ENCODE measurements at regions not wholly inside any gene's neighbourhood (a gene's known extent, or its start where the extent isn't known, plus 50 kb on each side); places are given as distances from the start of the nearest gene placed in this dataset.
A peak's percentile ranks its signal among the peaks of the same experiment; 100 is the strongest.
"Not testable (repeated sequence)": the region's sequence is repeated elsewhere in the genome, so short reads cannot be mapped to it uniquely, and the experiment has no call there.

DNA sequence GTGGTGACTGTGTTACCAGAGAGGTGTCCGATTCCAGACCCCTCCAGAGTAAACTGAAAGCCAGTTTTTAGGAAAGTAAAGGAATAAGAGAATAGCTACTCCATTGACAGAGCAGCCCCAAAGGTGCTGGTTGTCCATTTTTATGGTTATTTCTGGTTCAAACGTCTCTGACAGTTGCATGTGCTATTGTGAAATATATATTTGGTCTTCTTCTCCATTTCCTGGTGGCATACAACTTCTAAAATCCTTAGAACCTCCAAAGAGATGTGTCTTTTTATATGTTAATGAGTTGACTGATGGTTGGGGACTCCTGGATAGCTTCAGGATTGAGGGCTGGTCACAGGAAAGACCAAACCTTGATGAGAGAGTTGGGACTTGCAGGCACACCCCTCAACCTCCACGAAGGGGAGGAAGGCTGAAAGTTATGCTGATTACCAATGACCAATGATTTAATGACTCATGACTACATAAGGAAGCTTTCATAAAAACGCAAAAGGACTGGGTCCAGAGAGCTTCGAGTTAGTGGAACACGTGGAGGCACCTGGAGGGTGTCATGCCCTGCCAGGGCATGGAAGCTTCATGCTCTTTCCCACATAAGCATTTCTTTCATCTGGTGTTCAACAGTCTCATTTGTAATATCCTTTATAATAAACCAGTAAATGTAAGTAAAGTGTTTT lies 100.7 kb downstream of the SLC16A1 start:
- DNase-seq = no peak

DNA sequence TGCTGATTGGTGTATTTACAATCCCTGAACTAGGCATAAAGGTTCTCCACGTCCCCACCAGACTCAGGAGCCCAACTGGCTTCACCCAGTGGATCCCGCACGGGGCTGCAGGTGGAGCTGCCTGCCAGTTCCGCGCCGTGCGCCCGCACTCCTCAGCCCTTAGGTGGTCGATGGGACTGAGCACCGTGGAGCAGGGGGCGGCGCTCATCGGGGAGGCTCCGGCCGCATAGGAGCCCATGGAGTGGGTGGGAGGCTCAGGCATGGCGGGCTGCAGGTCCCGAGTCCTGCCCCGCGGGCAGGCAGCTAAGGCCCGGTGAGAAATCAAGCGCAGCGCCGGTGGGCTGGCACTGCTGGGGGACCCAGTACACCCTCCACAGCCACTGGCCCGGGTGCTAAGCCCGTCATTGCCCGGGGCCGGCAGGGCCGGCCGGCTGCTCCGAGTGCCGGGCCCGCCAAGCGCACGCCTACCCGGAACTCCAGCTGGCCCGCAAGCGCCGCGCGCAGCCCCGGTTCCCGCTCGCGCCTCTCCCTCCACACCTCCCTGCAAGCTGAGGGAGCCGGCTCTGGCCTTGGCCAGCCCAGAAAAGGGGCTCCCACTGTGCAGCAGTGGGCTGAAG lies 101.5 kb downstream of the SLC16A1 start:
- DNase-seq = not testable (repeated sequence)

DNA sequence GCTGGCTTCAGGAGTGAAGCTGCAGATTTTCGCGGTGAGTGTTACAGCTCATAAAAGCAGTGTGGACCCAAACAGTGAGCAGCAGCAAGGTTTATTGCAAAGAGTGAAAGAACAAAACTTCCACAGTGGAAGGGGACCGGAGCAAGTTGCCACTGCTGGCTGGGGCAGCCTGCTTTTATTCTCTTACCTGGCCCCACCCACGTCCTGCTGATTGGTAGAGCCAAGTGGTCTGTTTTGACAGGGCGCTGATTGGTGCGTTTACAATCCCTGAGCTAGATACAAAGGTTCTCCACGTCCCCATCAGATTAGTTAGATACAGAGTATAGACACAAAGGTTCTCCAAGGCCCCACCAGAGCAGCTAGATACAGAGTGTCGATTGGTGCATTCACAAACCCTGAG lies 102.1 kb downstream of the SLC16A1 start:
- not testable (repeated sequence) for DNase-seq

DNA sequence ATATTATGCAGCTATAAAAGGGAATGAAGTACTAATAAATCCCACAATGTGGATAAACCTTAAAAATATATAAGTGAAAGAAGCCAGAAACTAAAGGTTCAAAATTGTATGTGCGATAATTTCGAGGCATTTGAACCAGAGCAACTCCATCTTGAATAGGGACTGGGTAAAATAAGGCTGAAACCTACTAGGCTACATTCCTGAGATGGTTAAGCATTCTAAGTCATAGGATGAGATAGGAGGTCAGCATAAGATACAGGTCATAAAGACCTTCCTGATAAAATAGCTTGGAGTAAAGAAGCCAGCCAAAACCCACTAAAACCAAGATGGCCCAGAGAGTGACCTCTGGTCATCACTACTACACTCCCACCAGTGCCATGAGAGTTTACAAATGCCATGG lies 103.1 kb downstream of the SLC16A1 start:
- no peak for DNase-seq

DNA sequence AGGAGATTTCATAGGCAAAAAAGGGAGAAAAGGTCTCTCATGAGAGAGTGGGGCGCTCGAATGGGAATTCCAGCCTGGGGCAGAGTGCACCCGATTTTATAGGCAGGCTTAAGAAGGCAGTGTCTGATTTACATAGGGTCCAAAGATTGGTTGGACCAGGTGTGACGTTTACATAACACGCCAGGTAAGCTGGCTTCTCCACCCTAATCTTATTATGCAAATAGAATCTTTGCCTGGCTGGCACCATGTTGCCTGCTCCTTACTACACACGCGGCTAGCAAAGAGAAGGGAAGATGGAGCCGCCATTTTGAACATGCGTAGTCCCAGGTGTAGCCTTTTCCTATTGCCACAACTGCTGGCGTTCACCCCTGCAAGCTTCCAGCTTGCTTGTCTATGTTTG lies 103.7 kb downstream of the SLC16A1 start:
- DNase-seq = no peak

DNA sequence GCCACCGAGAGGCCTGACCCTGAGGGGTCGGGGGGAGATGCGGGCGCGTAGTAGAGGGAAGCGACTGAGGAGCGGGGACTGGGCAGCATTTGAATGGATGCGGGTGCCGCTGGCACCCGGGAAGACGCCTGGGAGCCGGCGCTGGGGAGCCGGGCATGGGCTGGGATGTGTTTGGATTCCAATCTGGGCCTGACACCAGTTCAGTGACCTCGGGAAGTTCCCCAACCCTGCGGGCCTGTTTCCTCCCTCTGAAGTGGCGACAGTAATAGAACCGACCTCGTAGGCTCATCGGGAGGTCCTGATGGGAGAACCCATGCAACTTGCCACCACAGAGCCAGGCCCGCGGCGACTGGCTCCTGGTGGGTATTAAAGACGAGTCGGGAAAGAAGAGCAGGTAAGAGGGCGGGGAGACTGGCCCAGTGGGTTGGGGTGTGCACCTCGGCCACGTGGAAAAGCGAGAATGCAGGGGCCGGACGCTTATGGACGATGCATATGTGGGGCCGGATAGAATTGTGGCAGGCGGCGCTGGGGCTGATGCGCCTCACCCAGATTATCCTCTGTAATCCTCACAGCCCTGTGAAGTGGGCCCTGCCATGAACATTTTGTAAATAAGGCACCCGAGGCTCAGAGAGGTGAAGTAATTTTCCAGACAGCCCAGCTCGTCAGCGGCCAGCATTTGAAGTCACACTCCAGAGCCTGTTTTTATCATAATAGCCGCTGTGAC lies 105.8 kb downstream of the SLC16A1 start:
- no peak for DNase-seq

DNA sequence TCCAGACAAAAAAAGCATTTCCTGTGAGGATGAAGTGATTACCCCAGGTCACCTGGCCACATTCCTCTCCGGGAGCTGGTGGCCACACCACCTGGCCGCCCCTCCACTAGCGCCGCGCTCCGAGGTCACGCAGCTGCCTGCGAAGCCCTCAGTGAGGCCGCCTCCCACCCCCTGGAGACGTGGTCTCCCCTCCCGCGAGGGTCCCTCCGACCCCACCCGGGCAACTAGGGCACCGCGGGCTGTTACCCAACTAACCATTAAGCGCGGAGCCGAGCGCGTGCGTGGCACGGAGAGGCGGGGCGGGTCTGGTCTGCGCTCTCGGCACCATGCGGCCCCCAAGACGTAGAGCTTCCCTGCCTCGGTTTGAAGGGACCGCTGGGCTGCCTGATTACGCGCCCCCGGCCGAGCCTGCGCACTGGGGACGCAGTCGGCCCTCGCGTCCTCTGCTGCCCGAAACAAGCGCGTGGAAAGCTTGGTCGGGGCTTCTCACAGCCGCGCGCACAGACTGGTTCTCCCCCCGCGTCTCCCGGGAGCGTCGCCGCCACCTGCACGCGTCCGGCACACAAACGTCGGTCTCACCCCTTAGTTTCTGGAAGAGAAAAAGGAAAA lies 106.5 kb downstream of the SLC16A1 start:
- no peak for DNase-seq

DNA sequence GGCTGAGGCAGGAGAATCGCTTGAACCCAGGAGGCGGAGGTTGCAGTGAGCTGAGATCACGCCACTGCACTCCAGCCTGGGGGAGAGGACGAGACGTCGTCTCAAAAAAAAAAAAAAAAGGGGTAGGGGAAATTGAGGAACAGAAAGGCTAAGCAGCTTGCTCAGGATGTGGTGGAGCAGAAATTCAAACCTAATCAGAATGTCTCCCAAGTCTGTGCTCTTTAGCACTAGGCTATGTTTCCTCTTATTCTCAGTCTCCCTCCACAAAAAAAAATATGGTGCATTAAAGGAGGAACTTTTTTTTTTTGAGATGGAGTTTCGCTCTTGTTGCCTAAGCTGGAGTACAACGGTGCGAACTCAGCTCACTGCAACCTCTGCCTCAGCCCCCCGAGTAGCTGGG lies 114.2 kb downstream of the SLC16A1 start:
- DNase-seq = peak; percentile 65

DNA sequence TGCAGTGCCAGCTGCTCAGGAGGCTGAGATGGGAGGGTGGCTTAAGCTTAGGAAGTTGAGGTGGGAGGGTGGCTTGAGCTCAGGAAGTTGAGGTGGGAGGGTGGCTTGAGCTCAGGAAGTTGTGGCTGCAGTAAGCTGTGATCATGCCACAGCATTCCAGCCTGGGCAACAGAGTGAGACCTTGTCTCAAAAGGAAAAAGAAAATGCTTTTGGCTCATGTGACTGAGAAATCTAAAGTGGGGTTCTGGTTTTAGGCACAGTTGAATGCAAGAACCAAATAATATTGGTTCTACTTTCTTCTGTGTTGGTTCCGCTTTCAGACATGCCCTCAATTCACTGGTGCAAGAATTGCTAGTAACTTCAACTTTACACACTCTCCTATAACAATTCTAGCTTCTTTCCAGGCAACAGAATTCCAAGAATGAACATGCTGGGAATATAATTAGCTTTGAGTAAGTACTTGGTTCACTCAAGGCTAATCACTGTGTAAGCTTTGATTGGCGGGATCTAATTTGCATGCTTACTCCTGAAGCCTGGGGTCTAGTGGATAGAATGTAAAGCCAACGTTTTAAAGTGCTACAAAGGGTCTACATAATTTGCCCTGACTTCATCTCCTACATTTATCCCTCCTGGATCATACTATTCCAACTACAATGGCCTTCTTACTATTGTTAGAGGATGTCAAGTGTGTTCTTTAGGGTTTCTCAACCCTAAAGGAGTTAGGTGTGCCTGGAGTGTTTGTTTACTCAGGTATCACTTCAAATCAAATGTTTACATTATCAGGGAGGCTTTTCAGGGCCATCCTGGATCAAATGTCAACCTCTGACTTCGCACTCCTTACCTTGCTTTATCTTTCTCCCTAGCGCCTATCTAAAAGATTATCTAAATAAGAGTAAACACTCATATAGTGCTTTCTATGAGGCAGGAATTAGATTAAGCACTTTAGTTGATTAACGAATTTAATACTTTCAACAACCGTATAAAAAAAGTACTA lies 115.1 kb downstream of the SLC16A1 start:
- DNase-seq = no peak

DNA sequence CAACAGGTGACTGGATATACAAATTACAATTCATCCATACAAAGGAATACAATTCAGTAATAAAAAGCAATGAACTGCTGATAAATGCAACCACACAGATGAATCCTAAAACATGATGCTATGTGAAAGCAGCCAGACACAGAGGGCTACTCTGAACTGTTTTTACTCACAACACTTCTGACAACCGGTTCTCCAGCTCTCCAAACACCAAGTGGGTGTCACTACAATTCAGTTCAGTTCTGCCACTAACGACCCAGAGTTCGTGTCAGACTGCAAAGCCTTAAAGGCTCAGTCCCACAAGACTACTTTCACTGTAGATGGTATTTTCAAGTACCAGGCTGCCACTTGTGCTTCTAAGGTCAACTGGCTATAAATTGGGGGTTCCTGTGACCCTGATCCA lies 119.4 kb downstream of the SLC16A1 start:
- DNase-seq = no peak

DNA sequence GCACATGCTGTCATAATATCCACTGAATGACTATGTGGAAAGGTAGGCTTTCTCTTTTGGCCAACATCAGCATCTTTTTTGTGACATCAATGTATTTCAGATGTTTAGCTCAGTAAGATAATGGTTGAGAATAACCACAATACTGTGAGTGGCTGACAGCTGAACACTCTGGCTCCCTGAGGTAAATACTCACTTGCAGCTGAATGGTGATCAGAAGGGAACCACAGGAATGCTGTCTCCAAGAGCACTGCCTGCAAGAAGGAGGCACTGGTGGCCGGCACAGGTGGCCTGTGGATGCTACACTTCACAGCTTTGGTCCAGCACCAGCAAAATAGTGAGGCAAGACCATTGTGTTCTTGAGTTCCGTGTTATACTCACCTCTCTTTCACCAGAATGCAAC lies 118.7 kb upstream of the PPM1J start:
- no peak for DNase-seq

DNA sequence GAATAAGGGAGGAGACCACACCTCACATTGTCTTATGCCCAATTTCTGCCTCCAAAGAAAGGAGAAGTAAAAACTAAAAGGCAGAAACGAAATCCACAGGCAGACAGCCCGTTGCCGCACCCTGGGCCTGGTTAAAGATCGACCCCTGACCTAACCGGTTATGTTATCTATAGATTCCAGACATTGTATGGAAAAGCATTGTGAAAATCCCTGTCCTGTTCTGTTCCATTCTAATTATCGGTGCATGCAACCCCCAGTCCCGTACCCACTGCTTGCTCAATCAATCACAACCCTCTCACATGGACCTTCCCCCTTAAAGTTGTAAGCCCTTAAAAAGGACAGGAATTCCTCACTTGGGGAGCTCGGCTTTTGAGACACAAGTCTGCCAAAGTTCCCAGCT lies 117.1 kb upstream of the PPM1J start:
- DNase-seq = not testable (repeated sequence)

DNA sequence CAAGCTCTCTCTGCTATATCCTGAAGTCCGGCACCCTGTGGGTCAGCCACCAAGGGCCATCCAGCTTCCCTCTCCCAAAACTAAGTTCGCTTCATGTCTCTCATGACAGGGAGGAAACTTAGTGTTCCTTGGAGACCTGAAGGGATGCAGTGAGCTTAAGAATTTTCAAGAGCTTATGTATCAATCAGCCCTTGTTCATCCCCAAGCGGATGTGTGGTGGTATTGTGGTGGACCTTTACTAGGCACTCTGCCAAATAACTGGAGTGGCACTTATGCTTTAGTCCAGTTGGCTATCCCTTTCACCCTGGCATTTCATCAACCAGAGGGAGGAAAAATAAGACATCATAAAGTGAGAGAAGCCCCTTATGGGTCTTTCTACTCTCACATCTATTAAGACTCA lies 114.6 kb upstream of the PPM1J start:
- DNase-seq = not testable (repeated sequence)

DNA sequence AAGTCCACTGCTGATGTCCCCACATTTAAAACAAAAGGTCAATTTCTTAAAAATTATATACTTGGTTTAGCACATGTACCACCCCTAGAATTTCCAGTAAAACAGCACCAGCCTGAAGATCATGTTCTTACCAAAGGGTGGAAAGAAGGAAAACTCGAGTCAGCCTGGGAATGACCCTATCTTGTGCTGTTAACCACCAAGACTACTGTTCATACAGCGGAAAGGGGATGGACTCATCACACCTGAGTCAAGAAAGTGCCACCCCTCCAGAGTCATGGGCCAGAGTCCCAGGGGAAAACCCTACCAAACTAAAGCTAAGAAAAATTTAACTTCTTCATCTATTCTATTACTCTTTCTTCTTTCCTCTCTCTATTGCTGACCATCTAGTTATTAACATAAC lies 113.6 kb upstream of the PPM1J start:
- DNase-seq = no peak

DNA sequence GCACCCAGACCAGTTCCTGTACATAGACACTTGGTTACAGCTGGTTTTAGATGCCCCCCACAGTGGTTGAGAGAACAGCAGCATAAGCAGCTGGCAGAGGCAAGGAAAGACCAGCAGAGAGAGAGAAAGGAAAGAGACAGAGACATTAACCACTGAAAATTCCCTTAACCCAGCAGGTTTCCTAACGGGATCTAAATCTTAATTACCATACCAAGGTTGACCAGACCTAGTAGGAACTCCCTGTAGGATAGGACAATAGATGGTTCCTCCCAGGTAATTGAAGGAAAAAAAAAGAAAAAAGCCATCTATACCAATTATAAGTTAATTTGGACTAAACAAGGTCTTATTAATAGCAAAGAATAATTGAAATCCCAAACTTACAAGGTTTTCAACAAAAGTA lies 112.3 kb upstream of the PPM1J start:
- not testable (repeated sequence) for DNase-seq

DNA sequence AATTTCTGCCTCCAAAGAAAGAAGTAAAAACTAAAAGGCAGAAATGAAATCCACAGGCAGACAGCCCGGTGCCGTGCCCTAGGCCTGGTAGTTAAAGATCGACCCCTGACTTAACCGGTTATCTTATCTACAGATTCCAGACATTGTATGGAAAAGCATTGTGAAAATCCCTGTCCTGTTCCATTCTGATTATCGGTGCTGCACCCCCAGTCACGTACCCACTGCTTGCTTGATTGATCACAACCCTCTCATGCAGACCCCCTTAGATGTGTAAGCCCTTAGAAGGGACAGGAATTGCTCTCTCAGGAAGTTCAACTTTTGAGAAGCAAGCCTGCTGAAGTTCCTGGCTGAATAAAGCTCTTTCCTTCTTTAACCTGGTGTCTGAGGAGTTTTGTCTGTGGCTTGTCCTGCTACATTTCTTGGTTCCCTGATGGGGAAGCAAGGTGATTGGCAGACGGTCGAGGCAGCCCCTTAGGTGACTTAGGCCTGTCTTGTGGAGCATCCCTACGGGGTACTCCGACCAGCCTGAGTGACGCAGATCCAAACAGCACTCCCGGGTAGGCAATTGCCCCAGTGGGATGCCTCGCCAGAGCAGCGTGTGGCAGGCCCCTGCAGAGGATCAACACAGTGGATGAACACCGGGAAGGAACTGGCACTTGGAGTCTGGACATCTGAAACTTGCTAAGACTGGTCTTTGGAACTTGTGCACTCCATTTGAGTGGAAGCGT lies 111.2 kb upstream of the PPM1J start:
- DNase-seq = no peak

DNA sequence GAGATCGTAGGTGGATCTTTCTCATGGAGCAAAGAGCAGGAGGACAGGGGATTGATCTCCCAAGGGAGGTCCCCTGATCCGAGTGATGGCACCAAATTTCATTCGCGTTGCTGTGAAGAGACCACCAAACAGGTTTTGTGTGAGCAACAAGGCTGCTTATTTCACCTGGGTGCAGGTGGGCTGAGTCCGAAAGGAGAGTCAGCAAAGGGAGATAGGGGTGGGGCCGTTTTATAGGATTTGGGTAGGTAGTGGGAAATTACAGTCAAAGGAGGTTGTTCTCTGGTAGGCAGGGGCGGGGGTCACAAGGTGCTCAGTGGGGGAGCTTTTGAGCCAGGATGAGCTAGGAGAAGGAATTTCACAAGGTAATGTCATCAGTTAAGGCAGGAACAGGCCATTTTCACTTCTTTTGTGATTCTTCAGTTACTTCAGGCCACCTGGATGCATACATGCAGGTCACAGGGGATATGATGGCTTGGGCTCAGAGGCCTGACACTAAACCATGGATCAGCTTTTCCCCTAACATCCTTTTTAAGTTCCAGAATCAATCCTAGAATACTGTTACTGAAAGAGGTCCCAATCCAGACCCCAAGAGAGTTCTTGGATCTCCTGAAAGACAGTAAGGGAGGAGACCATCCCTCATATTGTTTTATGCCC lies 110.6 kb upstream of the PPM1J start:
- not testable (repeated sequence) for DNase-seq

DNA sequence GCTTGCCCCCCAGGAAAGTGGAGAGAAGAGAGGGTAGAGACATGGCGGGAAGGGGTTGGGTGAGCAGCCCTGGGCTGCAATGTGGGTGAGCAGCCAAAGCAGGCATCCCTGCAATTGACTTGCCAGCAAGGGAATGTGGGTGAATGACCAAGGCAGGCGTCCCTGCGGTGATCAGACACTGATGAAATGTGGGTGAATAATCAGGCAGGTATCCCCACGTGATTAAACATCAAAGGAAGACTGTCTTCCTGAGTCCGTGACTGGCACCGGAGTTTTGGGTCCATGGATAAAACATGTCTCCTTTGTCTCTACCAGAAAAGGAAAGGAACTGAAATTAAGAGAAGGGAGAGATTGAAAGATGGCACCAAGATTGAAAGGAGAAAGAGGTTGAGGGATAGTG lies 109.9 kb upstream of the PPM1J start:
- not testable (repeated sequence) for DNase-seq

DNA sequence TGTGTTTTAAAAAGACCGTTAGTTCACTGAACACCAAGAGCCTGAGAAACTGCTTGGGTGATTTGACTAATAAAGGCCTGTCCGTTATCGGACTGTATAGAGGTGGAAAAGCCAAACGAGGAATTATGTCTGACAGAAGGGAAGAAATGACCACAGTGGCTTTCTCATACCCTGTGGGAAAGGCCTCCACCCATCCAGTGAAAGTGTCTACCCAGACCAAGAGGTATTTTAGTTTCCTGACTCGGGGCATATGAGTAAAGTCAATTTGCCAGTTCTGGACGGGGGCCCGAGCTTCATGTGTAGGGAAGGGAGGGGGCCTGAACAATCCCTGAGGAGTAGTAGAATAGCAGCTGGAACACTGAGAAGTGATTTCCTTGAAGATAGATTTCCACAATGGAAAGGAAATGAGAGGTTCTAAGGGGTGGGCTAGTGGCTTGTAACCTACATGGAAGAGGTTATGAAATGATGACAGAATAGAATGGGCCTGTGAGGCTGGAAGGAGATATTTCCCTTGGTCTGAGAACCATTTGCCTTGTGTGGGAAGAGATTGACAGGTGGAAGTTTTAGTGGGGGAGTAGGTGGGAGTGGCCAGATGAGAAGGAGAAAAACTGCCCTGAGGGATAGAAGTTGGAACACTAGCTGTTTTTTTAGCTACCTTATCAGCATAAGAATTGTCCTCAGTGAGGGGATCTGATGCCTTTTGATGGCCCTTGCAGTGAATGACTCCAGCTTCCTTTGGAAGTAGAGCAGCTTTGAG lies 106.4 kb upstream of the PPM1J start:
- DNase-seq = not testable (repeated sequence)

DNA sequence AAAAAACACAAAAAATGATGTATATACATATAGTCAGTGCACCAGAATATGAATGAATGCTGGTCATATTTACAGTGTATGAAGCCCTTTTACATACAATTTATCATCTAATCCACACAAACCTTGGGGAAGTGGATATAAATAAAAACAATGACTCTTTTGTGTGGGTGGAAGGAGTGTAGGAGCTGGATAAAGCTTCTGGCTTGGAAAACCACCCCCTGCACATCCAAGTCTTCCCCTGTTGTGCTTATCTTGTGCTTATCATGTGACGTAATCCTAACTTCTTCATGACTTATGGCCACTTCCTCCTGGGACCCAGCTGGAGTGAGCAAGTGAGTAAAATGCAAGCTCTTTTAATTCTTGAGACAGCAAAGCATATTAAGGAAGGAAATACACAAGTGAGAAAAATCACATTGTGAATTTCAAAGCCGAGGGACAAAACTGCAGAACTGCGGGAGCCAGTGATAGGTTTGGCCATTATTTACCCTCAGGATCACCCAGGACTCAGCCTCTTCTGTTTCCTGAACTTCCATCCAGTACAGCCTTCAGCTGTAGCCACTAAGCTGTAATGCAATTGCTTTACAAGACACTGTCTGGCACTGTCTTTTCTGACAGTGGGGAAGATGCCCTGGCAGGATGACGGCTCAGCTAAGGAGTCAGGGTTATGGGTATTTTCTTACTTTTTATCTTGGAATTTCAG lies 104.0 kb upstream of the PPM1J start:
- DNase-seq = peak; percentile 39

Measured in SIG-M5 (cell line).